IMR-90 (cell line): ENCODE measurements at regions not wholly inside any gene's neighbourhood (a gene's known extent, or its start where the extent isn't known, plus 50 kb on each side); places are given as distances from the start of the nearest gene placed in this dataset.

ENCODE experiments used
- ATAC-seq: fragments of 200-7000 bp; cut with Tn5 transposase; 2 replicates; pipeline ENCODE4 v1.9.1; 2020; ENCODE audit warnings: low read depth, mild to moderate bottlenecking, moderate library complexity
- BruUV-seq: library from RNA; stranded (reverse); fragments of 400-500 nt; replicated peaks from 2 replicates; lab custom pipeline; 2021; lab: Mats Ljungman, UMichigan
- CTCF ChIA-PET: fragments of 300-600 bp; formaldehyde crosslinking; extraction: SDS; loops from one replicate; lab custom pipeline; 2021; ENCODE audit warnings: antibody characterized with exemption; lab: Yijun Ruan, JAX
- POLR2A ChIA-PET: fragments of 300-600 bp; sonication (Branson Sonifier 250); formaldehyde crosslinking; loops from one replicate; lab custom pipeline; 2022; ENCODE audit warnings: antibody characterized with exemption; ENCODE audit not compliant: unreplicated experiment; lab: Charles Lee
- DNase-seq: peaks from one replicate; pipeline ENCODE4 v3.0.0; 2013
- H2AFZ ChIP-seq: replicated peaks from 2 replicates; pipeline ENCODE3; 2013; ENCODE audit warnings: low read length, mild to moderate bottlenecking; ENCODE audit not compliant: poor library complexity
- H2AK5ac ChIP-seq: 2 replicates; pipeline ENCODE4 v1.6.1; 2013; ENCODE audit warnings: low read depth, low read length, inconsistent platforms
- H2AK9ac ChIP-seq: replicated peaks from 2 replicates; pipeline ENCODE3; 2013; ENCODE audit warnings: mild to moderate bottlenecking, low read depth, low read length, moderate library complexity; ENCODE audit not compliant: poor library complexity
- H2BK120ac ChIP-seq: 2 replicates; pipeline ENCODE4 v1.6.1; 2013; ENCODE audit warnings: low read depth, low read length, inconsistent platforms
- H2BK15ac ChIP-seq: 3 replicates; pipeline ENCODE4 v1.6.1; 2013; ENCODE audit warnings: low read depth, low read length, inconsistent platforms
- H2BK20ac ChIP-seq: 2 replicates; pipeline ENCODE4 v1.6.1; 2013; ENCODE audit warnings: low read depth, mild to moderate bottlenecking, inconsistent platforms, low read length, moderate library complexity
- H2BK5ac ChIP-seq: 2 replicates; pipeline ENCODE4 v1.6.1; 2013; ENCODE audit warnings: mild to moderate bottlenecking, low read depth, low read length, inconsistent platforms; ENCODE audit not compliant: poor library complexity, severe bottlenecking
- H3K14ac ChIP-seq: replicated peaks from 2 replicates; pipeline ENCODE4 v1.6.1; 2013; ENCODE audit warnings: low read depth, low read length, inconsistent platforms
- H3K18ac ChIP-seq: 2 replicates; pipeline ENCODE4 v1.6.1; 2013; ENCODE audit warnings: low read depth, low read length, control low read depth
- H3K23ac ChIP-seq: 2 replicates; pipeline ENCODE4 v1.6.1; 2013; ENCODE audit warnings: low read depth, low read length, inconsistent platforms
- H3K27ac ChIP-seq: 2 replicates; pipeline ENCODE4 v1.5.1; 2013; ENCODE audit warnings: mild to moderate bottlenecking, control low read depth, low read length; ENCODE audit not compliant: insufficient read depth
- H3K27me3 ChIP-seq: 2 replicates; pipeline ENCODE4 v1.6.1; 2013; ENCODE audit warnings: low read length; ENCODE audit not compliant: control insufficient read depth, insufficient read depth
- H3K36me3 ChIP-seq: 2 replicates; pipeline ENCODE4 v1.6.1; 2013; ENCODE audit warnings: low read length, mixed read lengths; ENCODE audit not compliant: control insufficient read depth, insufficient read depth
- H3K4ac ChIP-seq: 2 replicates; pipeline ENCODE4 v1.6.1; 2013; ENCODE audit warnings: low read depth, low read length, inconsistent platforms
- H3K4me1 ChIP-seq: 2 replicates; pipeline ENCODE4 v1.6.1; 2013; ENCODE audit warnings: low read length, mixed read lengths; ENCODE audit not compliant: control insufficient read depth, insufficient read depth
- H3K4me2 ChIP-seq: 2 replicates; pipeline ENCODE4 v1.6.1; 2013; ENCODE audit warnings: low read depth, mild to moderate bottlenecking, control low read depth, low read length, moderate library complexity
- H3K4me3 ChIP-seq: 2 replicates; pipeline ENCODE4 v1.5.1; 2013; ENCODE audit warnings: low read depth, mild to moderate bottlenecking, control low read depth, low read length, moderate library complexity; ENCODE audit not compliant: insufficient read depth
- H3K56ac ChIP-seq: 2 replicates; pipeline ENCODE4 v1.6.1; 2013; ENCODE audit warnings: low read length, inconsistent platforms; ENCODE audit not compliant: insufficient read depth; ENCODE audit errors: extremely low read depth
- H3K79me1 ChIP-seq, 2 experiments: 2 replicates each; pipeline ENCODE4 v1.6.1; 2013; ENCODE audit warnings: low read length in 2 of 2, inconsistent platforms in 1 of 2, low read depth in 1 of 2
- H3K9ac ChIP-seq: 2 replicates; pipeline ENCODE4 v1.6.1; 2013; ENCODE audit warnings: low read depth, low read length, control low read depth
- H3K9me1 ChIP-seq: 2 replicates; pipeline ENCODE4 v1.6.1; 2013; ENCODE audit warnings: low read length, inconsistent platforms; ENCODE audit not compliant: insufficient read depth
- H3K9me3 ChIP-seq: 2 replicates; pipeline ENCODE4 v1.6.1; 2013; ENCODE audit warnings: low read length; ENCODE audit not compliant: control insufficient read depth, insufficient read depth
- H4K20me1 ChIP-seq: 2 replicates; pipeline ENCODE4 v1.6.1; 2013; ENCODE audit warnings: low read length, inconsistent platforms; ENCODE audit not compliant: insufficient read depth
- H4K5ac ChIP-seq: 2 replicates; pipeline ENCODE4 v1.6.1; 2013; ENCODE audit warnings: mild to moderate bottlenecking, low read depth, low read length, control low read depth
- H4K8ac ChIP-seq, 2 experiments: 2 replicates each; pipeline ENCODE4 v1.6.1; 2013; ENCODE audit warnings: low read depth in 2 of 2, low read length in 2 of 2, control low read depth in 1 of 2, inconsistent platforms in 1 of 2
- H4K91ac ChIP-seq: 2 replicates; pipeline ENCODE4 v1.6.1; 2013; ENCODE audit warnings: low read depth, low read length, inconsistent platforms; ENCODE audit not compliant: insufficient read depth
- BHLHE40 ChIP-seq: fragments of 150-350 bp; IDR thresholded peaks from 2 replicates; pipeline ENCODE4 v1.6.1; 2016; ENCODE audit warnings: mild to moderate bottlenecking, low read depth, low read length
- CEBPB ChIP-seq: IDR thresholded peaks from 2 replicates; pipeline ENCODE4 v1.6.1; 2012; ENCODE audit warnings: low read depth, low read length, improper control_type of control experiment
- CHD1 ChIP-seq: IDR thresholded peaks from 2 replicates; pipeline ENCODE4 v1.6.1; 2012; ENCODE audit warnings: low read depth, low read length, improper control_type of control experiment
- FOS ChIP-seq: fragments of 150-350 bp; IDR thresholded peaks from 2 replicates; pipeline ENCODE4 v1.6.1; 2016; ENCODE audit warnings: low read depth, low read length
- MAZ ChIP-seq: IDR thresholded peaks from 2 replicates; pipeline ENCODE4 v1.6.1; 2012; ENCODE audit warnings: low read depth, mild to moderate bottlenecking, low read length, improper control_type of control experiment, moderate library complexity, borderline replicate concordance
- MXI1 ChIP-seq: IDR thresholded peaks from 2 replicates; pipeline ENCODE4 v1.6.1; 2012; ENCODE audit warnings: low read depth, mild to moderate bottlenecking, low read length, moderate library complexity, borderline replicate concordance
- NFE2L2 ChIP-seq: fragments of 150-350 bp; IDR thresholded peaks from 2 replicates; pipeline ENCODE4 v1.6.1; 2016; ENCODE audit warnings: low read depth, mild to moderate bottlenecking, low read length
- RCOR1 ChIP-seq: IDR thresholded peaks from 2 replicates; pipeline ENCODE4 v1.6.1; 2012; ENCODE audit warnings: mild to moderate bottlenecking, low read length, improper control_type of control experiment; ENCODE audit not compliant: insufficient replicate concordance
- SMC3 ChIP-seq: fragments of 150-350 bp; IDR thresholded peaks from 2 replicates; pipeline ENCODE4 v1.6.1; 2016; ENCODE audit warnings: low read depth, mild to moderate bottlenecking, antibody characterized with exemption, low read length, moderate library complexity
- WGBS, 2 experiments: methylation state at CpG; one replicate each; pipeline versions ENCODE4 v1.1.5 to v1.1.7; 2013; ENCODE audit warnings: missing lambda C conversion rate in 2 of 2; ENCODE audit not compliant: insufficient read length in 1 of 2; ENCODE audit errors: extremely low coverage in 2 of 2; 5-methylcytosine and 5-hydroxymethylcytosine counted together
- dilution Hi-C: fragments of 300-500 bp; cut with HindIII; formaldehyde crosslinking; loops from one replicate; pipeline ENCODE4 v1.14.3; 2018; ENCODE audit warnings: low sequenced_read_pairs; ENCODE audit not compliant: unreplicated experiment
- in situ Hi-C: fragments of 300-500 bp; cut with MboI; formaldehyde crosslinking; loops from 3 replicates; pipeline ENCODE4 v1.14.3; 2019; ENCODE audit warnings: low sequenced_read_pairs, inconsistent platforms, mixed read lengths
- intact Hi-C: fragments of 100-400 bp; cut with micrococcal nuclease; formaldehyde crosslinking; loops from 2 replicates; pipeline ENCODE4 v1.10.0; 2022
- TF ChIP-seq, protein P1 (sequence below): fragments of 150-350 bp; IDR thresholded peaks from 2 replicates; pipeline ENCODE4 v1.6.1; 2017; ENCODE audit warnings: mild to moderate bottlenecking, antibody characterized with exemption, low read length, low read depth
- TF ChIP-seq, protein P2 (sequence below): conservative IDR thresholded peaks from 2 replicates; pipeline ENCODE4 v1.5.1; 2012; ENCODE audit warnings: mild to moderate bottlenecking, low read depth, low read length, improper control_type of control experiment
- TF ChIP-seq, protein P3 (sequence below): fragments of 150-350 bp; IDR thresholded peaks from 2 replicates; pipeline ENCODE4 v1.6.1; 2016; ENCODE audit warnings: low read depth, mild to moderate bottlenecking, low read length, moderate library complexity, borderline replicate concordance

DNA sequence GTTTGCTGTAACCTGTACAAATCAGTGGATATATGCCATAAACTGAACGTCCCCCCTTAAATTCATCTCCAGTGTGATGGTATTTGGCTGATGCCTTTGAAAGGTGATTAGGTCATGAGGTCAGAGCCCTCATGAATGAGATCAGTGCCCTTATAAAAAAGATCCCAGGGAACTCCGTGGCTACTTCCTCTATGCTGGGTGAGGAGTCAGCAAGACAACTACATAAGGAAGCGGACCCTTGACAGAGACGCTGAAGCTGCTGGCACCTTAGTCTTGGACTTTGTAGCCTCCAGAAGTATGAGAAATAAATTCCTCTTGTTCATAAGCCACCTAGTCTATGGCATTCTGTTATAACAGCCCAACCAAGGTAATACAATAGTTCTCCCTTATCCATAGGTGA, 215.1 kb upstream of the ZNF608 start:
- intact Hi-C loops (no loop called here), in situ Hi-C loops (no loop called here), dilution Hi-C loops (no loop called here)
- H2AK5ac ChIP-seq = no peak overlapping the region
- no peak overlapping the region for H3K9ac ChIP-seq
- no peak for TF ChIP-seq CEBPB
- no peak for TF ChIP-seq BHLHE40
- TF ChIP-seq MXI1 = no peak
- TF ChIP-seq, protein P1, sequence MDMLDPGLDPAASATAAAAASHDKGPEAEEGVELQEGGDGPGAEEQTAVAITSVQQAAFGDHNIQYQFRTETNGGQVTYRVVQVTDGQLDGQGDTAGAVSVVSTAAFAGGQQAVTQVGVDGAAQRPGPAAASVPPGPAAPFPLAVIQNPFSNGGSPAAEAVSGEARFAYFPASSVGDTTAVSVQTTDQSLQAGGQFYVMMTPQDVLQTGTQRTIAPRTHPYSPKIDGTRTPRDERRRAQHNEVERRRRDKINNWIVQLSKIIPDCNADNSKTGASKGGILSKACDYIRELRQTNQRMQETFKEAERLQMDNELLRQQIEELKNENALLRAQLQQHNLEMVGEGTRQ = no peak
- no peak for TF ChIP-seq RCOR1
- TF ChIP-seq FOS = no peak
- TF ChIP-seq MAZ = no peak
- TF ChIP-seq, protein P2, sequence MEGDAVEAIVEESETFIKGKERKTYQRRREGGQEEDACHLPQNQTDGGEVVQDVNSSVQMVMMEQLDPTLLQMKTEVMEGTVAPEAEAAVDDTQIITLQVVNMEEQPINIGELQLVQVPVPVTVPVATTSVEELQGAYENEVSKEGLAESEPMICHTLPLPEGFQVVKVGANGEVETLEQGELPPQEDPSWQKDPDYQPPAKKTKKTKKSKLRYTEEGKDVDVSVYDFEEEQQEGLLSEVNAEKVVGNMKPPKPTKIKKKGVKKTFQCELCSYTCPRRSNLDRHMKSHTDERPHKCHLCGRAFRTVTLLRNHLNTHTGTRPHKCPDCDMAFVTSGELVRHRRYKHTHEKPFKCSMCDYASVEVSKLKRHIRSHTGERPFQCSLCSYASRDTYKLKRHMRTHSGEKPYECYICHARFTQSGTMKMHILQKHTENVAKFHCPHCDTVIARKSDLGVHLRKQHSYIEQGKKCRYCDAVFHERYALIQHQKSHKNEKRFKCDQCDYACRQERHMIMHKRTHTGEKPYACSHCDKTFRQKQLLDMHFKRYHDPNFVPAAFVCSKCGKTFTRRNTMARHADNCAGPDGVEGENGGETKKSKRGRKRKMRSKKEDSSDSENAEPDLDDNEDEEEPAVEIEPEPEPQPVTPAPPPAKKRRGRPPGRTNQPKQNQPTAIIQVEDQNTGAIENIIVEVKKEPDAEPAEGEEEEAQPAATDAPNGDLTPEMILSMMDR = no peak
- TF ChIP-seq NFE2L2 = no peak
- TF ChIP-seq CHD1 = no peak
- TF ChIP-seq SMC3 = no peak
- TF ChIP-seq, protein P3, sequence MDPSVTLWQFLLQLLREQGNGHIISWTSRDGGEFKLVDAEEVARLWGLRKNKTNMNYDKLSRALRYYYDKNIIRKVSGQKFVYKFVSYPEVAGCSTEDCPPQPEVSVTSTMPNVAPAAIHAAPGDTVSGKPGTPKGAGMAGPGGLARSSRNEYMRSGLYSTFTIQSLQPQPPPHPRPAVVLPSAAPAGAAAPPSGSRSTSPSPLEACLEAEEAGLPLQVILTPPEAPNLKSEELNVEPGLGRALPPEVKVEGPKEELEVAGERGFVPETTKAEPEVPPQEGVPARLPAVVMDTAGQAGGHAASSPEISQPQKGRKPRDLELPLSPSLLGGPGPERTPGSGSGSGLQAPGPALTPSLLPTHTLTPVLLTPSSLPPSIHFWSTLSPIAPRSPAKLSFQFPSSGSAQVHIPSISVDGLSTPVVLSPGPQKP = no peak
- CTCF ChIA-PET = interaction anchor here (0.6 kb wide), 1 partner anchor 395 kb away, joined by 5 read pairs; no protein-coding TSS in a partner anchor
- no peaks in the 10 kb centered on the region for H3K9me3 ChIP-seq
- ATAC-seq (no peak), DNase-seq (no peak)
- H2BK20ac ChIP-seq = no peak overlapping the region
- no peak overlapping the region for H2AK9ac ChIP-seq
- no TSS peak for BruUV-seq
- H2AFZ ChIP-seq = no peak overlapping the region
- H4K20me1 ChIP-seq = no peaks in the 10 kb centered on the region
- no peak overlapping the region for H4K5ac ChIP-seq
- WGBS, 2 experiments = no CpG with 5 or more reads among the region's 4 CpGs
- H3K27me3 ChIP-seq = no peaks in the 10 kb centered on the region
- no peak overlapping the region for H2BK5ac ChIP-seq
- H3K4me1 ChIP-seq = peaks cover 8% of the 10 kb centered on the region
- H3K14ac ChIP-seq = no peak overlapping the region
- H4K8ac ChIP-seq = no peak overlapping the region
- H3K18ac ChIP-seq = no peak overlapping the region
- POLR2A ChIA-PET = no interaction called here
- no peaks in the 10 kb centered on the region for H3K79me1 ChIP-seq
- H3K23ac ChIP-seq = no peak overlapping the region
- no peak overlapping the region for H2BK120ac ChIP-seq
- H3K9me1 ChIP-seq = peaks cover 3% of the 10 kb centered on the region; the same call in 1 of the 2 replicates
- no peak overlapping the region for H3K4me3 ChIP-seq
- no peaks in the 10 kb centered on the region for H3K36me3 ChIP-seq
- H3K56ac ChIP-seq = no peak overlapping the region
- H3K4ac ChIP-seq = no peak overlapping the region
- H3K4me2 ChIP-seq = no peak overlapping the region
- H4K91ac ChIP-seq = no peak overlapping the region
- H2BK15ac ChIP-seq = no peak overlapping the region
- no peak overlapping the region for H3K27ac ChIP-seq
